Activated T-cell treated with anti-CD3 and anti-CD28 coated beads, Interleukin-2, amount 50 U/mL, for 48 hours (primary cell): ENCODE measurements at regions not wholly inside any gene's neighbourhood (a gene's known extent, or its start where the extent isn't known, plus 50 kb on each side); places are given as distances from the start of the nearest gene placed in this dataset.
"Not testable (repeated sequence)": the region's sequence is repeated elsewhere in the genome, so short reads cannot be mapped to it uniquely, and the experiment has no call there.

Experiments
- DNase-seq, 2 experiments: peaks; one replicate each; pipeline ENCODE4 v3.0.0-alpha.2; 2020

GRCh38 chr2:128602038-128602698 lies 283.5 kb upstream of the HS6ST1 start:
- DNase-seq = no peak

- DNase-seq = no peak
Measured at GRCh38 chr2:128602699-128603101, 284.0 kb upstream of the HS6ST1 start.

GRCh38 chr2:128603411-128603924 lies 284.8 kb upstream of the HS6ST1 start:
- DNase-seq = no peak

- DNase-seq = no peak
Measured at GRCh38 chr2:128604045-128604444, 285.4 kb upstream of the HS6ST1 start.

- not testable (repeated sequence) for DNase-seq
Measured at GRCh38 chr2:128604581-128604980, 285.9 kb upstream of the HS6ST1 start.

- no peak for DNase-seq
Measured at GRCh38 chr2:128605421-128605820, 286.8 kb upstream of the HS6ST1 start.

- DNase-seq = no peak
Measured at GRCh38 chr2:128605931-128606330, 287.3 kb upstream of the HS6ST1 start.

- DNase-seq = no peak
Measured at GRCh38 chr2:128606837-128607236, 288.2 kb upstream of the HS6ST1 start.

GRCh38 chr2:128607440-128607839 lies 288.8 kb upstream of the HS6ST1 start:
- no peak for DNase-seq

- DNase-seq = no peak
Measured at GRCh38 chr2:128607911-128608506, 289.3 kb upstream of the HS6ST1 start.

GRCh38 chr2:128608921-128609880 lies 290.5 kb upstream of the HS6ST1 start:
- DNase-seq = no peak

- no peak for DNase-seq
Measured at GRCh38 chr2:128610496-128610895, 291.8 kb upstream of the HS6ST1 start.

- no peak for DNase-seq
Measured at GRCh38 chr2:128611421-128612320, 293.0 kb upstream of the HS6ST1 start.

GRCh38 chr2:128612628-128613027 lies 294.0 kb upstream of the HS6ST1 start:
- no peak for DNase-seq

- no peak for DNase-seq
Measured at GRCh38 chr2:128613351-128613750, 294.7 kb upstream of the HS6ST1 start.

- no peak for DNase-seq
Measured at GRCh38 chr2:128613876-128614275, 295.2 kb upstream of the HS6ST1 start.

GRCh38 chr2:128614907-128615306 lies 296.2 kb upstream of the HS6ST1 start:
- not testable (repeated sequence) for DNase-seq

- no peak for DNase-seq
Measured at GRCh38 chr2:128615571-128615970, 296.9 kb upstream of the HS6ST1 start.

- no peak for DNase-seq
Measured at GRCh38 chr2:128617029-128617590, 298.4 kb upstream of the HS6ST1 start.

GRCh38 chr2:128617661-128618060 lies 299.0 kb upstream of the HS6ST1 start:
- DNase-seq = no peak

- no peak for DNase-seq
Measured at GRCh38 chr2:128618642-128619041, 300.0 kb upstream of the HS6ST1 start.
